OCI-LY3 (cell line): ENCODE measurements at regions not wholly inside any gene's neighbourhood (a gene's known extent, or its start where the extent isn't known, plus 50 kb on each side); places are given as distances from the start of the nearest gene placed in this dataset.

Source experiments
- H2AFZ ChIP-seq: fragments of 200-600, 300-600 bp; shearing (Covaris generic); 2 replicates; pipeline ENCODE4 v1.6.0; 2014; ENCODE audit warnings: antibody characterized with exemption, low read depth, low read length
- H3K27ac ChIP-seq: fragments of 200-600, 300-600 bp; sonication (generic); 2 replicates; pipeline ENCODE4 v1.5.1; 2014; ENCODE audit warnings: mild to moderate bottlenecking, low read length, moderate library complexity, mixed read lengths
- H3K27me3 ChIP-seq: fragments of 200-600, 300-600 bp; sonication (generic); 2 replicates; pipeline ENCODE4 v1.6.1; 2014; ENCODE audit warnings: low read depth, low read length, mixed read lengths
- H3K36me3 ChIP-seq: fragments of 200-600, 300-600 bp; sonication (generic); replicated peaks from 2 replicates; pipeline ENCODE3; 2014; ENCODE audit warnings: low read depth, low read length, mixed read lengths
- H3K4me1 ChIP-seq: fragments of 300-600, 200-600 bp; sonication (generic); 2 replicates; pipeline ENCODE4 v1.6.1; 2014; ENCODE audit warnings: low read length, mixed read lengths
- H3K4me2 ChIP-seq: fragments of 200-600, 300-600 bp; sonication (generic); 2 replicates; pipeline ENCODE4 v1.6.1; 2014; ENCODE audit warnings: low read length, mixed read lengths
- H3K4me3 ChIP-seq: fragments of 300-600, 200-600 bp; sonication (generic); 2 replicates; pipeline ENCODE4 v1.5.1; 2014; ENCODE audit warnings: antibody characterized with exemption, mild to moderate bottlenecking, low read length, moderate library complexity
- H3K79me2 ChIP-seq: fragments of 300-600, 200-600 bp; shearing (Covaris generic); 2 replicates; pipeline ENCODE4 v1.6.1; 2014; ENCODE audit warnings: mild to moderate bottlenecking, low read length, mixed read lengths
- H3K9ac ChIP-seq: fragments of 300-600, 200-600 bp; shearing (Covaris generic); 2 replicates; pipeline ENCODE4 v1.6.0; 2014; ENCODE audit warnings: mild to moderate bottlenecking, low read length, moderate library complexity
- H3K9me3 ChIP-seq: fragments of 200-600, 300-600 bp; shearing (Covaris generic); 2 replicates; pipeline ENCODE4 v1.6.1; 2014; ENCODE audit warnings: low read length, mixed read lengths; ENCODE audit not compliant: insufficient read depth
- H4K20me1 ChIP-seq: fragments of 200-600, 300-600 bp; sonication (generic); 2 replicates; pipeline ENCODE4 v1.6.1; 2016; ENCODE audit warnings: low read length, mixed read lengths; ENCODE audit not compliant: insufficient read depth
- EZH2phosphoT487 ChIP-seq: fragments of 200-600 bp; shearing (Covaris generic); IDR thresholded peaks from 2 replicates; pipeline ENCODE4 v1.6.1; 2018; ENCODE audit warnings: antibody characterized with exemption, mixed run types, low read depth
- TF ChIP-seq, protein P1 (sequence below): fragments of 200-600, 300-600 bp; sonication (generic); IDR thresholded peaks from 2 replicates; pipeline ENCODE4 v1.5.1; 2014; ENCODE audit warnings: antibody characterized with exemption, low read length, low read depth

DNA sequence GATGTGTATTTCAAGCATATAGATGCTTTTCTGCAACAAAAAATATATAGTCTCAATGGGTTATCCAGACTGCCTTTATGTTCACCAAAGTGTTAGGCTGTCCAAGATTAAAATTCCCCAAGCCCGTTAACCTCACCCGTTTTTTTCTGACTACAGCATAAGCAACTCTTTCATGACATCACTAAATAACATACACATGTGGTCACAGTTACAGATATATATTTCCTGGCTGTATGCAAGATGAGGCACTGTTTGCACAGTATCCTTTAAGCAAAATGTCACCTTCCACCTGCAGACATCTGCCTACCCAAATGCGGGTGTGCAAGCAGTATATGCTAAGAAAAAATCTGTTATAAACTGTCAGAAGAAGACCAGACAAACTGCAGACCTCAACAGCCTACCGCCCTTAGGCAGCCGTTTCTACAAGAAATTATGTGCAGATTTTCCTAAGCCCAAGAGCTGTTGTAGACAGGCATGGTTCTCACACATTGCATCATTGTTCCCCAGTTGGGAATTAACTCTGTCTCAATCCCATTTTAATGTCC is 183.1 kb upstream of the MXRA5 start:
- no peak overlapping the region for H2AFZ ChIP-seq
- H3K27me3 ChIP-seq = no peaks in the 10 kb centered on the region
- H3K4me2 ChIP-seq = no peak overlapping the region
- no peak overlapping the region for H3K9ac ChIP-seq
- H3K36me3 ChIP-seq = no peaks in the 10 kb centered on the region
- no peak overlapping the region for H3K27ac ChIP-seq
- H3K4me1 ChIP-seq = no peaks in the 10 kb centered on the region
- H4K20me1 ChIP-seq = no peaks in the 10 kb centered on the region
- no peak overlapping the region for H3K4me3 ChIP-seq
- TF ChIP-seq, protein P1, sequence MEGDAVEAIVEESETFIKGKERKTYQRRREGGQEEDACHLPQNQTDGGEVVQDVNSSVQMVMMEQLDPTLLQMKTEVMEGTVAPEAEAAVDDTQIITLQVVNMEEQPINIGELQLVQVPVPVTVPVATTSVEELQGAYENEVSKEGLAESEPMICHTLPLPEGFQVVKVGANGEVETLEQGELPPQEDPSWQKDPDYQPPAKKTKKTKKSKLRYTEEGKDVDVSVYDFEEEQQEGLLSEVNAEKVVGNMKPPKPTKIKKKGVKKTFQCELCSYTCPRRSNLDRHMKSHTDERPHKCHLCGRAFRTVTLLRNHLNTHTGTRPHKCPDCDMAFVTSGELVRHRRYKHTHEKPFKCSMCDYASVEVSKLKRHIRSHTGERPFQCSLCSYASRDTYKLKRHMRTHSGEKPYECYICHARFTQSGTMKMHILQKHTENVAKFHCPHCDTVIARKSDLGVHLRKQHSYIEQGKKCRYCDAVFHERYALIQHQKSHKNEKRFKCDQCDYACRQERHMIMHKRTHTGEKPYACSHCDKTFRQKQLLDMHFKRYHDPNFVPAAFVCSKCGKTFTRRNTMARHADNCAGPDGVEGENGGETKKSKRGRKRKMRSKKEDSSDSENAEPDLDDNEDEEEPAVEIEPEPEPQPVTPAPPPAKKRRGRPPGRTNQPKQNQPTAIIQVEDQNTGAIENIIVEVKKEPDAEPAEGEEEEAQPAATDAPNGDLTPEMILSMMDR = no peak
- TF ChIP-seq EZH2phosphoT487 = no peak
- H3K79me2 ChIP-seq = no peaks in the 10 kb centered on the region
- no peaks in the 10 kb centered on the region for H3K9me3 ChIP-seq

DNA sequence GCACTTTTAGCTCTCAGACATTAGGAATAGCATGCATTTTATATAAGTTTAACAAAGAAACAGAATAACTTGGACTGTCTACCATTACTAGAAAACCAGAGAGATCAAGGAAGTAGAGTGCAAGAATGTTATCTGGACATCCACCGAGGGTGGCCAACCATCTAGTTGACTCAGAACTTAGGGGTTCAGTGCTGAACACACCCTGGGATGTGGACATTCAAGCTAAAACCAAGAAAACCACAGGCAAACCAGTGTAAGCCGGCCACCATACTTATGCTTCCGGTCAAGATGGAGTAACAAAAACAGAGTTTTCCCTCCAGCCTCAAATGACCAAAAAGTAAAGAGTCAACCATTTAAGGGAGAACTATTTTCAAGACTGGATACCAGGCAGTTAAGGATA is 181.4 kb upstream of the MXRA5 start:
- no peak overlapping the region for H3K27ac ChIP-seq
- H3K27me3 ChIP-seq = no peaks in the 10 kb centered on the region
- no peak overlapping the region for H3K4me3 ChIP-seq
- H3K9ac ChIP-seq = no peak overlapping the region
- TF ChIP-seq EZH2phosphoT487 = no peak
- TF ChIP-seq, protein P1 = no peak
- no peaks in the 10 kb centered on the region for H3K79me2 ChIP-seq
- H3K9me3 ChIP-seq = no peaks in the 10 kb centered on the region
- H3K36me3 ChIP-seq = no peaks in the 10 kb centered on the region
- no peak overlapping the region for H3K4me2 ChIP-seq
- H2AFZ ChIP-seq = no peak overlapping the region
- H3K4me1 ChIP-seq = no peaks in the 10 kb centered on the region
- H4K20me1 ChIP-seq = no peaks in the 10 kb centered on the region

DNA sequence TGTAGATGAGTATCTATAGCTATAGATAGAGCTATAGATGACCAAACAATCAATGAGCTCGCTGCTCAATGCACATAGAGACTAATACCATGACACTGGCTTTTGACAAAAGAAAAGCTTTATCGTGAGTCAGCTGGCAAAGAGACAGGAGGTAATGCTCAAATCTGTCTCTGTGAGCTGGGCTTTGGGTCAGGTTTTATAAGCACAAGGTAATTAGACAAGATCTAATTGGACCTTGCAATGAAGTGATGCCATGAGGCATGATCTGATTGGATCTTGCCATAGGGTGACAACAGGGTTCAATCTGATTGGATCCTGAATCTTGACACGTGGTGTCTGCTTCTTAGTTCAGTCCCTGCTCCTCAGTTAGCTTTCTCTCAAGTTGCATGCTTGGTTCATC is 180.7 kb upstream of the MXRA5 start:
- no peaks in the 10 kb centered on the region for H3K9me3 ChIP-seq
- H3K27ac ChIP-seq = no peak overlapping the region
- H3K79me2 ChIP-seq = no peaks in the 10 kb centered on the region
- no peak overlapping the region for H3K4me3 ChIP-seq
- no peak overlapping the region for H2AFZ ChIP-seq
- H4K20me1 ChIP-seq = no peaks in the 10 kb centered on the region
- TF ChIP-seq, protein P1 = no peak
- no peak for TF ChIP-seq EZH2phosphoT487
- H3K4me1 ChIP-seq = no peaks in the 10 kb centered on the region
- no peak overlapping the region for H3K4me2 ChIP-seq
- no peaks in the 10 kb centered on the region for H3K27me3 ChIP-seq
- no peaks in the 10 kb centered on the region for H3K36me3 ChIP-seq
- no peak overlapping the region for H3K9ac ChIP-seq

DNA sequence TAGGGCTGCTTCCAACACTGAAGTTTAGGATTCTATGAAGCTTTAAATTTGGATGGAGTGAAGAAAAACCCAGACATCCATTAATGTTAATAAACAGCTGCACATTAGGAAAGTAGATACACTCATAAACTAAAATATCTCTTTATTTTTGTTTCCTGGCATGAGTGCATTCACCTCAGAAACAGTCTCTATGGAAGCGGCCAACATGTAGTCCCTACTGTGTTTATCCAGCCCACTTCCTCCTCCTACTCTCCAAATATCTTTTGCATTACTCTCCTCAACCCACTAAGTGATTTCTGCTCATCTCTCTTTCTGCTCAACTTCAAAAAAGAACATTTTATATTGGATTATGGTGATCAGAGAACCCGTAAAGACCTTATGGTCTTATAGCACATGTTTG is 180.3 kb upstream of the MXRA5 start:
- H3K36me3 ChIP-seq = no peaks in the 10 kb centered on the region
- H3K4me1 ChIP-seq = no peaks in the 10 kb centered on the region
- no peaks in the 10 kb centered on the region for H3K79me2 ChIP-seq
- no peak overlapping the region for H2AFZ ChIP-seq
- no peaks in the 10 kb centered on the region for H3K27me3 ChIP-seq
- H3K9ac ChIP-seq = no peak overlapping the region
- TF ChIP-seq, protein P1 = no peak
- TF ChIP-seq EZH2phosphoT487 = no peak
- H3K4me2 ChIP-seq = no peak overlapping the region
- H3K4me3 ChIP-seq = no peak overlapping the region
- H4K20me1 ChIP-seq = no peaks in the 10 kb centered on the region
- no peaks in the 10 kb centered on the region for H3K9me3 ChIP-seq
- no peak overlapping the region for H3K27ac ChIP-seq
